HL-60 (cell line): ENCODE measurements at regions not wholly inside any gene's neighbourhood (a gene's known extent, or its start where the extent isn't known, plus 50 kb on each side); places are given as distances from the start of the nearest gene placed in this dataset.

Source experiments
- DNase-seq, 2 experiments: peaks; one replicate each; pipeline ENCODE4 v3.0.0-alpha.2; 2010 to 2020; ENCODE audit warnings: low read depth in 1 of 2, low spot score in 1 of 2
- H3K27ac ChIP-seq: fragments of 250-450 bp; sonication (Bioruptor Pico); replicated peaks from 2 replicates; pipeline ENCODE4 v1.5.1; 2020; ENCODE audit warnings: mild to moderate bottlenecking, moderate library complexity
- H3K27me3 ChIP-seq: fragments of 250-450 bp; sonication (Bioruptor Pico); 2 replicates; pipeline ENCODE4 v1.5.1; 2021; ENCODE audit warnings: mild to moderate bottlenecking, moderate library complexity; ENCODE audit not compliant: insufficient read depth, poor library complexity, severe bottlenecking
- H3K4me3 ChIP-seq: replicated peaks from 2 replicates; pipeline ENCODE4 v1.5.1; 2011; ENCODE audit warnings: mild to moderate bottlenecking, control low read depth, low read length; ENCODE audit not compliant: insufficient read depth
- CTCF ChIP-seq: IDR thresholded peaks from one replicate; pipeline ENCODE4 v1.5.1; 2011; ENCODE audit warnings: low read length, control low read depth, inconsistent platforms; ENCODE audit not compliant: insufficient read depth
- GABPA ChIP-seq: IDR thresholded peaks from 2 replicates; pipeline ENCODE4 v1.6.1; 2012; ENCODE audit warnings: low read depth
- POLR2AphosphoS5 ChIP-seq: IDR thresholded peaks from 2 replicates; pipeline ENCODE4 v1.6.1; 2012; ENCODE audit warnings: low read depth
- REST ChIP-seq: IDR thresholded peaks from 2 replicates; pipeline ENCODE4 v1.6.1; 2012; ENCODE audit warnings: low read depth; ENCODE audit not compliant: insufficient replicate concordance
- SPI1 ChIP-seq: IDR thresholded peaks from 2 replicates; pipeline ENCODE4 v1.6.1; 2012; ENCODE audit warnings: low read depth, mild to moderate bottlenecking, borderline replicate concordance

- Histone ChIP-seq H3K27me3 (no peaks in the 10 kb centered on the region), H3K27ac (no peak overlapping the region), H3K4me3 (no peak overlapping the region)
- TF ChIP-seq CTCF = no peak
- no peak for DNase-seq
Measured at GRCh38 chr5:156019130-156019529, 307.8 kb upstream of the SGCD start.

DNA sequence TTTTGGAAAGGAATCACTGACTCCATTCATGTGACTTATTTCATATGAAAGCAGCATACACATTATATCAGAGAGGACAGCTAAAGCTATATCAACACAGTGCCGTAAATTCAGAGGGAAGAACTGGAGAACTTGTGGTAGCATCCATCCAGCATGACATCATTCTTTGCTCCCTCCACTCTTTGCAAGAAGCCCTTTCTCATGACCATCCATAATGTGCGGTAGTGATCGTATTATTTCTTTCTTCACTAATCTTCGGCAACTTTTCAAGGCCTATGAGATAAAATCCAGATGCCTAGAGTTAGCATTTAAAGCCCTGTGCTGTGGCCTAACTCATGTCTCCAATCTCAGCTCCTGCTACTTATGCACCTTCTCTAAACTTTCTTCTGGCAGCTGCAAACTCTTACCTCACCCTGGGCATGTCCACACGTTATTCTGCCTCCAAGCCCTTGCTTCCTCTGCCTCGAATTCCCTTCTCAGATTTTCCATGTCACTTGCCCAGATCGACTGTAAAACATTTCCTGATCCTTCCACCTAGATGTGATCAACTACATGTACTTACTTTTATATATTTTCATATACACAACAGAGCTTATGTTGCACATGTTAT is 307.3 kb upstream of the SGCD start:
- H3K27ac ChIP-seq = no peak overlapping the region
- no peak overlapping the region for H3K4me3 ChIP-seq
- TF ChIP-seq REST = no peak
- TF ChIP-seq GABPA = no peak
- no peak for TF ChIP-seq POLR2AphosphoS5
- TF ChIP-seq SPI1 = no peak
- TF ChIP-seq CTCF = no peak
- no peaks in the 10 kb centered on the region for H3K27me3 ChIP-seq
- no peak for DNase-seq

DNA sequence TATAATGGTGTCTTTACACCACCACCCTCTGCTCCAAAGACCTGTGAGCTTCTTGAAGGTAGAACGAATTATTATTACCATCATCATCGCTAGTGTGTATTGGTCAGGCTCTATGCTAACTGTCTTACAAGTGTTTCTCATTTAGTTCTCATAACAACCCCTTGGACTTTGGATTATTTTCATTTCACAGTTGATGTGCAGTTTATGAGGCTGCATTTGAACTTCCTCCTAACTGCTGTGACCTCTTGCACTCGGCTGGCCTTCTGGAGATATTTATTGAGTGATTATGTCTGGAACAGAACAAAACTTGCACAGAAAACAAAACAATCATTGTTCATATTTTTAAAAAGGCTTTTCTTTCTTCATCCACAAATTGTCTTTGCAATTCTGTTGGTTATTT is 306.3 kb upstream of the SGCD start:
- DNase-seq = no peak
- Histone ChIP-seq H3K27ac (no peak overlapping the region), H3K4me3 (no peak overlapping the region), H3K27me3 (no peaks in the 10 kb centered on the region)
- no peak for TF ChIP-seq SPI1
- TF ChIP-seq GABPA = no peak

- Histone ChIP-seq H3K27ac (no peak overlapping the region), H3K27me3 (no peaks in the 10 kb centered on the region), H3K4me3 (no peak overlapping the region)
- TF ChIP-seq POLR2AphosphoS5 (no peak), REST (no peak), SPI1 (no peak), CTCF (no peak)
- no peak for DNase-seq
Measured at GRCh38 chr5:156021866-156022265, 305.1 kb upstream of the SGCD start.
